ENCODE measurements at regions not wholly inside any gene's neighbourhood (a gene's known extent, or its start where the extent isn't known, plus 50 kb on each side); places are given as distances from the start of the nearest gene placed in this dataset.
A peak's percentile ranks its signal among the peaks of the same experiment; 100 is the strongest.

GRCh38 chr3:167188592-167188991 is 191.5 kb downstream of the ZBBX start:
- DNase-seq (ENCODE audit: low read depth) = no peak

- DNase-seq (ENCODE audit: low read depth) = no peak
Observed at GRCh38 chr3:167187221-167187620, 192.9 kb downstream of the ZBBX start.

- no peak for DNase-seq (ENCODE audit: low read depth)
Observed at GRCh38 chr3:167184511-167184910, 195.6 kb downstream of the ZBBX start.

DNA sequence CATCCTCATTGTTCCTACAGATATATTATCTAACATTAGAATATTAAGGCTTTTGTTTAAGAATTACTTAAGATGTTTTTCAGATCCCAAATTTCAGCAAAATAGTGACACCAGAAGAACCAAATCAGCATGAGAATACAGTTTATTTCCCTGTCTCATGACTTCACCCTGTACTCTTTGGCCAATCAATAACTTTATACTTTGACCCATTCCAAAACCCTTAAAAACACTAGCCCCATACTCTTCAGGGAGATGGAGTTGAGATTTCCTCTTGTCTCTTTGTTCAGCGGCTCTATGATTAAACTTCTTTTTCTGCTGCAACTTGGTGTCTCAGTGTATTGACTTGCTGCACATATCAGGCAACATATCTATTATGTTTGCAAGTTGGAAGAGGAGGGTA is 207.7 kb downstream of the ZBBX start:
- DNase-seq (ENCODE audit: low read depth) = no peak

DNA sequence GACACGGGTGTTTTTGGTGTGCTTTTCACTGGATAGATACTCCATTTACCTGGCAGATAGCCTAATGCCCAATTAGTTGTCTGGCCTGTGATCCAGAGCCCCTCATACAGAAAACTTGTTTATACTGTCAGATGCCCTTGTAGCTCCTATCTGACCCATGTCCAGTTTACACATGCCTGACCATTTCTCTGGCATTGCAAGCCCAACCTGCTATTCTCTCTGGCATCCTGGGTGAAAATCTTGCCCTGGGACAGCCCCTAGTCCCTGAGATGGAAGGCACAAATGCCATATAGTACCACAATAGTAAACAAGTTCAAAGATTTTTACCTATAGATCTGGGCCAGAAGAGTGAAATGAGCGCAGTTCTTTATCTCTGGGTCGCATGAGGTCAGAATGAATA is 212.6 kb downstream of the ZBBX start:
- DNase-seq (ENCODE audit: low read depth) = no peak

DNA sequence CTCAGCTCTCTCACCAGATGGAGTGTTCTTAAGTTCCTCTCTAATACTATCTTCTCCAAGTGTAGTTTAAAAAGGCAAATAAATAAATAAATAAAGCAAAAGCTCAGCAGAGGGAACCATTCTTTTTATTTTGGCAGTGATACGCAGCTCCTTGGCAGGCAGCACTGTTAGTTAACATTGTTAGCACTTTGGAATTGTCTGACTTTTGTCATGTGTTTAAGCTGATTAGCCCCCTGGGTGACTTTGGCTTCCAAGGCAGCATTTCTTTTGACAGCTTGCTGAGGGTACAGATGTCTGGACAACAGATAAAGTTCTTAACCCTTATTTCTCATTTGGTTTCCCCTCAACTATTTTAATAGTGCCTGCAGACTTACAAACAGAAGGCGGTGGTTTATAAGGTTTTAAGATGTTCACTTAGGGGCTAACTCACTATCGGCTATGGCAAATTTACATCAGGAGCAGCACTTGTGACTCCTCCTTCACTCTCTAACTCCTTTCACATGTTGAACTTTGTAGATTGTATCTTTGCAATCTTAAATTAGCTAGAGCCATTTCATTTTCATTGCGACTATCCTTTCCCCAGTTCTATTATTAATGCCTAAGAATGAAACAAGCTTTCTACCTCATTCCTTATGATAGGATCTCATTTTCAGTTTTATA is 213.4 kb downstream of the ZBBX start:
- peak; percentile 85 for DNase-seq (ENCODE audit: low read depth)

- no peak for DNase-seq (ENCODE audit: low read depth)
Observed at GRCh38 chr3:167166012-167166411, 214.1 kb downstream of the ZBBX start.

DNA sequence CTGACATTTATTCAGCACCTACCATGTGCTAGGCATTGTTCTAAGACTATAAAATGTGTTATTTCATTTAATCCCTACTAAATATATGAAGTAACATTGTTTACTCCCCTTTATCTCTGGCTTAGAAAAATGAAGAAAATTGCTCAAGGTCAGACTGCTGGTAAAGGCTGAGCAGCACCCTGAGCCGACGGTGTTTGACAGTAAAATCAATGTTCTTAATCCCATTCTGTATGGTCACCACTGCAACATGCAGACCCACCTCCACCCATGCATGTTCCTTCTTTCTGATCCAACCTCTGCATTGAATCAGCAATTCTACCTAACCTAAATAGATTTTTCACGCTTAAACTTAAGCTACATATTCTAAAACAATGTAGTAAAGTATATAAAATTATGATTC is 216.5 kb downstream of the ZBBX start:
- no peak for DNase-seq (ENCODE audit: low read depth)

DNA sequence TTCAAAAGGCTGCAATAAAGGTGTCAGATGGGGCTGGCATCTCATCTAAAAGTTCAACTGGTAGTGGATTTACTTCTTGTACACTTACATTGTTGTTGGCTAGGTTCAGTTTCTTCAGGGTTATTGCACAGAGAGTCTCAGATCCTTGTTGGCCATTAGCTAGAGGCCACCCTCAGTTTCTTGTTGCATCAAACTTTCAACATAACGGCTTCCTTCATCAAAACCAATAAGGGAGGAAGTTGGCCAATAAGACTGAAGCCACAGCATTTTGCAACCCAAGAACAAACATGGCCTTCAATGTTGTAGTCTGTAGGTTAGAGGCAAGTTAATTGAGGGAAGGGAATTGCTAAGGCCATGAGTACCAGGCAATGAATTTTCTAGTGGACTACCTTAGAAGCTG is 218.0 kb downstream of the ZBBX start:
- no peak for DNase-seq (ENCODE audit: low read depth)

- peak; percentile 88 for DNase-seq (ENCODE audit: low read depth)
Observed at GRCh38 chr3:167160781-167161180, 219.3 kb downstream of the ZBBX start.

- no peak for DNase-seq (ENCODE audit: low read depth)
Observed at GRCh38 chr3:167151636-167152035, 228.5 kb downstream of the ZBBX start.

DNA sequence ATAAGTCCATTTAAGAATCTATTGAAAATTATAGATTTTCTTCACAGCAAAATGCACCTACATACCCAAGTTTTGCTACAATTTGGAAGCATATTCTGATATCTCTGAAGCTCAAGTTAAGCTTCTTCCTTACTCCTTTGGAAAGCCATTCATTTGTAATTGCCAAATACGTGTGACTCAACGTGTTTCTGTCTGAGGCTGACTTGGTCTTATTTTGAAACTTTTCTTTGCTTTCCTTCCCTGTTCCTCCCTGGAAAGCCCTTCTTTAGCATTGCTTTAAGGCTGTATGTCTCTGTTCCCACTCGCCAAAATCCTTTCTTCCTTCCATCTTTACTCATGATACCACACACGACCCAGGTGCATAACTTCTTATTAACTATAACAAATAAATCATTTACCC is 232.0 kb downstream of the ZBBX start:
- no peak for DNase-seq (ENCODE audit: low read depth)

GRCh38 chr3:167146911-167147310 is 233.2 kb downstream of the ZBBX start:
- no peak for DNase-seq (ENCODE audit: low read depth)

- DNase-seq (ENCODE audit: low read depth) = no peak
Observed at GRCh38 chr3:167125612-167126407, 254.3 kb downstream of the ZBBX start.

DNA sequence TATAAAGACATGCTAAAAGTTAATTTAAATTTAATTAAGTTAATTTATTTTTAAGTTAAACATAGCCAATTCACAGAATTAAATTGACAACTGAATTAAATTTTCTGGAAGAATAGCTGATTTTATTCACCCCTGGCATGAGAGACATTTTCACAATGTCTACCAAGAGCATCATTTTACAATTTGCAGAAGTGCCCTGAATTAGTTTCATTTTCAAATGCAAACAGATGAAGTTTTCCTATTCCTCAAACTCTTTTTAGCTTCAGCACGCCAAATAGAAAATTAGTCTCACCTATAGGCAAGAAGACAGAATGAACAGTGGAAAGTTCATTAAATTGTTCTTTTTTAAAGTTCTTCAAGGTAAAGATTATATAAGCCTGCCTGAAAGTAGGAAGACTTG is 259.3 kb downstream of the ZBBX start:
- DNase-seq (ENCODE audit: low read depth) = no peak

DNA sequence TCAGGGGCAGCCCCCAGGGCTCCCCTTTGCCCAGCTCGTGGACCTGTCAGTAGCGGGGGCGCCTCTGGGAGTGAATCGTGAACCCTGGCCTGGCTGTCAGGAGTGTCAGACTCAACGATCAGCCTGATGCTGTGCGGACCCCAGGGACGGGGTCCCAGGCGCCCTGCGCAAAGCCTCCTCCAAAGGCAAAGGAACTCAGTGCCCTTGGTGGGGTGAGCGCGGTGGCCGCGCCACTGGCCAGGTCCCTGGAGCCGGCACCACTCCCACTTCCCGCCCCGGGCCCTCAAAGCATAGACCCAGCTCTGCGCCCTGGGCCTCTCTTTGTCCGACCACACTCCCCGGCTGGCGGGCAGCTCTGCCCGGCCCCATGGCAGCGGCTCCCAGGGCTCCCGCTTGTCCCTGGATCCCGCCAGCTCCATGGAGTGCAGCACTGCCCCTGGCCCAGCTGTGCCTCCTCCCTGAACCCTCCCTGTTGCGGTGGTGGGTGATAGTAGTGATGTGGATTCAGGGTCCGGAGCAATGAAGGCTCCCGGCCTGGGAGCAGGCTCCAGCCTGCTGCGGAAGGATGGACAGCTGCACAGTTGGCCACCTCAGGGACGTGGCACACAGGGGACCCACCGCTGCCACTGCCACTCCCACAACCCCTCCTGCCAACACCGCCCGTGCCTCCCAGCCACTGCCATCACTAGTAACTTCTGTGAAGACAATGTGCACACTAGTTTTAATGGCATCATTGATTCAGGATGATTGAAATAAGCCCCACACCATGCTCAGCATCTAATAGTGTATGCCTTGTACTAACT is 263.8 kb downstream of the ZBBX start:
- DNase-seq (ENCODE audit: low read depth) = no peak

- no peak for DNase-seq (ENCODE audit: low read depth)
Observed at GRCh38 chr3:167115331-167115934, 264.7 kb downstream of the ZBBX start.

DNA sequence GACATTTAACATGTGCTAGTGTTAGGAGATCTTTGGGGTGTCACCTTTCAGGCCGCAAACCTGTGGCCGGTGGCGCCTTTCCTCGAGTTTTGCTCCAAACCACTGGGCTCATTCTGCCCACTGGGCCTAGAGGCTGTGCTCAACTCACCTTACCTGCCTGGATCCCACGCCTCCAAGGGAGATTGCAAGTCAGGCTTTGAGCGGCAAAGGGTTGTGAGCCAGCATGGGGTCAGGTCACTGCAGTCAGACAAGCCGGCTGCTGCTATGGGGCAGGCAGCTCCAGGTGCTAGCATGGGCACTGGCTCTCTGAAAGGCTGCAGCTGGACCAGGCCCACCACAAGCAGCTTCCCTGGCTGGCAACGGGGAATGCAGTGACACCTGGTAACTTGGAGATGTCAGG is 265.5 kb downstream of the ZBBX start:
- DNase-seq (ENCODE audit: low read depth) = no peak

- no peak for DNase-seq (ENCODE audit: low read depth)
Observed at GRCh38 chr3:167113035-167113830, 266.9 kb downstream of the ZBBX start.

DNA sequence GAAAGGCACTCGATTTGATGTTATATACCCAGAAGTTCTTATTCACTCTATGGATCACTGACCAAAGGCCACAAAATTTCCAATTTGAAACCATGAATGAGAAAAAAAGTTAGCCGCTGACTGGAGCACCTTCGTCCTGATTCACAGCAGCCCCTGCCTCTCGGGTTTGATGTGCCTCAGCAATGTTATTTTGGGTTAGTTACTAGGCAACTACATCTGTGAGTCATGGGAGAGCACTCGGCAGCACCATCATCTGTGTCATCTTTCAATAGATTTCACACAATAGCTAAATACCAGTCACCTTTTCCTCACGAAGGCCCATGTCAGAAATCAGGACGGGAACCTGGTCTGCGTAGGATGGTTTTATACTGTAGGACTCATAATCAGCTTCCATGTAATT is 269.2 kb downstream of the ZBBX start:
- DNase-seq (ENCODE audit: low read depth) = no peak

DNA sequence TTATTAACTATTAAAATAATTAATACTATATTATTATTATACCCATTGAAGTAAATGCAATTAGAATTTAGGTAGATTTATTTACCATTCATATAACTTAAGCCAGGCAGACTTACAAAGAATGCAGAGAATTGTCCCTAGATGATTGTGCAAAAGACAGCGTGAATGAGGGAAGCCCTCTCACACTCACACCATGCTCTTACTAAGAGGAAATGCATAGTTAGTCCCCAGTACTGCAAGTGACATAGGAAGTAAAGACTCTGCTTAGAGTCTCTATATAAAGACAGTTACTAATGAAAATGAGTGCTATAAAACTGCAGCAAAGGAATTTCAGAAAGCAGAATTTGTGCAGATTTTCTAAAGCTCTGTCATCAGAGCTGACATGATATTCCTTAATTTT is 270.4 kb downstream of the ZBBX start:
- DNase-seq (ENCODE audit: low read depth) = no peak

Measured in forelimb muscle (tissue), 1 donor.